HG03103 (cell line): ENCODE measurements at regions not wholly inside any gene's neighbourhood (a gene's known extent, or its start where the extent isn't known, plus 50 kb on each side); places are given as distances from the start of the nearest gene placed in this dataset.

Experiments
- ATAC-seq: cut with Tn5 transposase; IDR thresholded peaks from one replicate; pipeline ENCODE4 v1.9.1; 2021; ENCODE audit warnings: low read depth; ENCODE audit not compliant: unreplicated experiment

- no peak for ATAC-seq
Observed at GRCh38 chr14:36083317-36083716, 93.2 kb downstream of the PTCSC3 start.

GRCh38 chr14:36078080-36078479 lies 98.4 kb downstream of the PTCSC3 start:
- ATAC-seq, result no peak

- no peak for ATAC-seq
Observed at GRCh38 chr14:36076197-36076596, 100.3 kb downstream of the PTCSC3 start.

GRCh38 chr14:36075203-36075602 lies 101.3 kb downstream of the PTCSC3 start:
- no peak for ATAC-seq

- ATAC-seq, result no peak
Observed at GRCh38 chr14:36070720-36071043, 105.8 kb downstream of the PTCSC3 start.

GRCh38 chr14:36070031-36070719 lies 106.3 kb downstream of the PTCSC3 start:
- no peak for ATAC-seq

- ATAC-seq, result no peak
Observed at GRCh38 chr14:36069535-36069900, 107.0 kb downstream of the PTCSC3 start.

GRCh38 chr14:36068777-36069534 lies 107.6 kb downstream of the PTCSC3 start:
- ATAC-seq, result no peak

GRCh38 chr14:36067428-36068187 lies 108.9 kb downstream of the PTCSC3 start:
- no peak for ATAC-seq

GRCh38 chr14:36066636-36067035 lies 109.9 kb downstream of the PTCSC3 start:
- no peak for ATAC-seq

- no peak for ATAC-seq
Observed at GRCh38 chr14:36065831-36066230, 110.7 kb downstream of the PTCSC3 start.

GRCh38 chr14:36059531-36059930 lies 117.0 kb downstream of the PTCSC3 start:
- ATAC-seq, result no peak

- no peak for ATAC-seq
Observed at GRCh38 chr14:36057452-36058116, 118.9 kb downstream of the PTCSC3 start.

GRCh38 chr14:36056845-36057244 lies 119.7 kb downstream of the PTCSC3 start:
- no peak for ATAC-seq

GRCh38 chr14:36055681-36056225 lies 120.8 kb downstream of the PTCSC3 start:
- no peak for ATAC-seq

GRCh38 chr14:36055052-36055378 lies 121.5 kb downstream of the PTCSC3 start:
- ATAC-seq, result no peak

GRCh38 chr14:36054353-36055051 lies 122.0 kb downstream of the PTCSC3 start:
- ATAC-seq, result no peak

GRCh38 chr14:36052681-36053080 lies 123.8 kb downstream of the PTCSC3 start:
- ATAC-seq, result no peak

- no peak for ATAC-seq
Observed at GRCh38 chr14:36052063-36052462, 124.5 kb downstream of the PTCSC3 start.

- ATAC-seq, result no peak
Observed at GRCh38 chr14:36048667-36049066, 127.9 kb downstream of the PTCSC3 start.
